ENCODE measurements at regions not wholly inside any gene's neighbourhood (a gene's known extent, or its start where the extent isn't known, plus 50 kb on each side); places are given as distances from the start of the nearest gene placed in this dataset.

- TF ChIP-seq POLR2AphosphoS5 (IDR thresholded peaks at IDR 0.05; ENCODE audit: low read depth, low read length) (no peak), POLR2A (IDR thresholded peaks at IDR 0.05; ENCODE audit: low read depth, low read length) (no peak), TAF1 (IDR thresholded peaks at IDR 0.05; ENCODE audit: low read depth, low read length) (no peak), SPI1 (IDR thresholded peaks at IDR 0.05; ENCODE audit: low read depth, low read length) (no peak)
Measured at GRCh38 chr6:47400581-47400980, 77.0 kb upstream of the CD2AP start.

Measured in GM12891 (cell line).